ENCODE measurements at regions not wholly inside any gene's neighbourhood (a gene's known extent, or its start where the extent isn't known, plus 50 kb on each side); places are given as distances from the start of the nearest gene placed in this dataset.
"Not testable (repeated sequence)": the region's sequence is repeated elsewhere in the genome, so short reads cannot be mapped to it uniquely, and the experiment has no call there.

- intact Hi-C loops (cut with micrococcal nuclease): loop anchor here (2.0 kb wide), 1 partner anchor 53 kb away; no protein-coding TSS in a partner anchor
- DNase-seq (ENCODE audit: unreplicated experiment): no peak
- TF ChIP-seq, protein P1, sequence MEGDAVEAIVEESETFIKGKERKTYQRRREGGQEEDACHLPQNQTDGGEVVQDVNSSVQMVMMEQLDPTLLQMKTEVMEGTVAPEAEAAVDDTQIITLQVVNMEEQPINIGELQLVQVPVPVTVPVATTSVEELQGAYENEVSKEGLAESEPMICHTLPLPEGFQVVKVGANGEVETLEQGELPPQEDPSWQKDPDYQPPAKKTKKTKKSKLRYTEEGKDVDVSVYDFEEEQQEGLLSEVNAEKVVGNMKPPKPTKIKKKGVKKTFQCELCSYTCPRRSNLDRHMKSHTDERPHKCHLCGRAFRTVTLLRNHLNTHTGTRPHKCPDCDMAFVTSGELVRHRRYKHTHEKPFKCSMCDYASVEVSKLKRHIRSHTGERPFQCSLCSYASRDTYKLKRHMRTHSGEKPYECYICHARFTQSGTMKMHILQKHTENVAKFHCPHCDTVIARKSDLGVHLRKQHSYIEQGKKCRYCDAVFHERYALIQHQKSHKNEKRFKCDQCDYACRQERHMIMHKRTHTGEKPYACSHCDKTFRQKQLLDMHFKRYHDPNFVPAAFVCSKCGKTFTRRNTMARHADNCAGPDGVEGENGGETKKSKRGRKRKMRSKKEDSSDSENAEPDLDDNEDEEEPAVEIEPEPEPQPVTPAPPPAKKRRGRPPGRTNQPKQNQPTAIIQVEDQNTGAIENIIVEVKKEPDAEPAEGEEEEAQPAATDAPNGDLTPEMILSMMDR (IDR thresholded peaks at IDR 0.05; ENCODE audit: unreplicated experiment): no peak
- CTCF ChIA-PET: no interaction called here
- no peaks in the 10 kb centered on the region for H3K27me3 Mint-ChIP-seq (ENCODE audit: insufficient read depth, unreplicated experiment)
- no peaks in the 10 kb centered on the region for H3K4me1 Mint-ChIP-seq (ENCODE audit: insufficient read depth, unreplicated experiment)
- no TSS peak for BruUV-seq (replicated peaks)
- H3K36me3 Mint-ChIP-seq (ENCODE audit: insufficient read depth, unreplicated experiment): no peaks in the 10 kb centered on the region
- H3K4me3 Mint-ChIP-seq (ENCODE audit: unreplicated experiment): no peak overlapping the region
- POLR2A ChIA-PET: no interaction called here
- H3K9me3 Mint-ChIP-seq (ENCODE audit: unreplicated experiment): peaks cover 7% of the 10 kb centered on the region
- H3K27ac Mint-ChIP-seq (ENCODE audit: low read depth, unreplicated experiment): no peak overlapping the region
Measured at GRCh38 chr5:25441810-25442209, 797.0 kb upstream of the CDH10 start.

GRCh38 chr5:25439025-25439424, 794.2 kb upstream of the CDH10 start:
- H3K4me1 Mint-ChIP-seq (ENCODE audit: insufficient read depth, unreplicated experiment): no peaks in the 10 kb centered on the region
- no peak overlapping the region for H3K27ac Mint-ChIP-seq (ENCODE audit: low read depth, unreplicated experiment)
- no peaks in the 10 kb centered on the region for H3K36me3 Mint-ChIP-seq (ENCODE audit: insufficient read depth, unreplicated experiment)
- ChIA-PET POLR2A (interaction anchor here (1.0 kb wide), 1 partner anchor 77 kb away, joined by 3 read pairs; no protein-coding TSS in a partner anchor), CTCF (no interaction called here)
- H3K9me3 Mint-ChIP-seq (ENCODE audit: unreplicated experiment): peaks cover 7% of the 10 kb centered on the region
- H3K4me3 Mint-ChIP-seq (ENCODE audit: unreplicated experiment): no peak overlapping the region
- intact Hi-C loops (cut with micrococcal nuclease): no loop called here
- BruUV-seq (replicated peaks): no TSS peak
- no peaks in the 10 kb centered on the region for H3K27me3 Mint-ChIP-seq (ENCODE audit: insufficient read depth, unreplicated experiment)
- no peak for DNase-seq (ENCODE audit: unreplicated experiment)
- TF ChIP-seq, protein P1 (IDR thresholded peaks at IDR 0.05; ENCODE audit: unreplicated experiment): no peak

- H3K9me3 Mint-ChIP-seq (ENCODE audit: unreplicated experiment); H3K4me1 Mint-ChIP-seq (ENCODE audit: insufficient read depth, unreplicated experiment); H3K27ac Mint-ChIP-seq (ENCODE audit: low read depth, unreplicated experiment); BruUV-seq (replicated peaks); DNase-seq (ENCODE audit: unreplicated experiment); H3K27me3 Mint-ChIP-seq (ENCODE audit: insufficient read depth, unreplicated experiment); CTCF ChIA-PET; H3K4me3 Mint-ChIP-seq (ENCODE audit: unreplicated experiment); H3K36me3 Mint-ChIP-seq (ENCODE audit: insufficient read depth, unreplicated experiment); intact Hi-C loops (cut with micrococcal nuclease): not testable (repeated sequence)
- POLR2A ChIA-PET: interaction anchor here (1.0 kb wide), 1 partner anchor 77 kb away, joined by 3 read pairs; no protein-coding TSS in a partner anchor
Measured at GRCh38 chr5:25438375-25438774, 793.6 kb upstream of the CDH10 start.

DNA sequence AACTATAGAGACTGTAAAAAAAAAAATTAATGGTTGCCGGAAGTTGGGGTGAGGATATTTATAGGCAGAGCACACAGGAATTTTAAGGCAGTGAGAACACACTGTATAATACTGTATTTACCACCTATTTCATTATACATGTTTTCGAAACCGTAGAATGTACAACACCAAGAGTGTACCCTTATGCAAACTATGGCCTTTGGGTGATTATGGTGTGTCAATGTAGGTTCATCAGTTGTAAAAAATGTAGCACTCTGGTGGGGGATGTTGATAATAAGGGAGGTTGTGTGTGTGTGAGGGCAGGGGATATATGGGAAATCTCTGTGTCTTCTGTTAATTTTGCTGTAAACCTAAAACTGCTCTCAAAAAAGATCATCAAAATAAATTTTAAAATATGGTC, 791.7 kb upstream of the CDH10 start:
- no TSS peak for BruUV-seq (replicated peaks)
- no peaks in the 10 kb centered on the region for H3K36me3 Mint-ChIP-seq (ENCODE audit: insufficient read depth, unreplicated experiment)
- no peaks in the 10 kb centered on the region for H3K27me3 Mint-ChIP-seq (ENCODE audit: insufficient read depth, unreplicated experiment)
- H3K9me3 Mint-ChIP-seq (ENCODE audit: unreplicated experiment): peaks cover 7% of the 10 kb centered on the region
- TF ChIP-seq, protein P1 (IDR thresholded peaks at IDR 0.05; ENCODE audit: unreplicated experiment): no peak
- POLR2A ChIA-PET: interaction anchor here (0.9 kb wide), 1 partner anchor 17 kb away, joined by 3 read pairs; no protein-coding TSS in a partner anchor
- no peaks in the 10 kb centered on the region for H3K4me1 Mint-ChIP-seq (ENCODE audit: insufficient read depth, unreplicated experiment)
- CTCF ChIA-PET: interaction anchor here (0.7 kb wide), 1 partner anchor 212 kb away, joined by 3 read pairs; no protein-coding TSS in a partner anchor
- no peak overlapping the region for H3K27ac Mint-ChIP-seq (ENCODE audit: low read depth, unreplicated experiment)
- intact Hi-C loops (cut with micrococcal nuclease): no loop called here
- no peak overlapping the region for H3K4me3 Mint-ChIP-seq (ENCODE audit: unreplicated experiment)
- no peak for DNase-seq (ENCODE audit: unreplicated experiment)

DNA sequence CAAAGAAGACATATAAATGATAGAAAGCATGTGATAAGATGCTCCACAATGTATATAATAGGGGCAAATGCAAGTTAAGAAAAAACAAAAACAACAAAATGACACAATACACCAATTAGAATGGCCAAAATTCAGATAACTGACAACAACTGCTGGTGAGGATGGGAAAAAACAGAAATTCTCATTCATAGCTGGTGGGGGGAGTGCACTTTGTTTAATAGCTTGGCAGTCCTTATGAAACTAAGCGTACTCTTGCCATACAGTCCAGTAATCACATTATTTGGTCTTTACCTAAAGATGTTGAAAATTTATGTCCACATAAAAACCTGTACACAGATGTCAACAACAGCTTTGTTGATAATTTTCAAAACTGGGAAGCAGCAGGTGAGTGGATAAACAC, 791.1 kb upstream of the CDH10 start:
- CTCF ChIA-PET: interaction anchor here (0.5 to 0.7 kb wide), 2 partner anchors 212 to 1657 kb away, joined by 3 read pairs; no protein-coding TSS in a partner anchor
- Mint-ChIP-seq H3K9me3 (ENCODE audit: unreplicated experiment) (peaks cover 7% of the 10 kb centered on the region), H3K4me1 (ENCODE audit: insufficient read depth, unreplicated experiment) (no peaks in the 10 kb centered on the region), H3K36me3 (ENCODE audit: insufficient read depth, unreplicated experiment) (no peaks in the 10 kb centered on the region), H3K27me3 (ENCODE audit: insufficient read depth, unreplicated experiment) (no peaks in the 10 kb centered on the region), H3K27ac (ENCODE audit: low read depth, unreplicated experiment) (no peak overlapping the region), H3K4me3 (ENCODE audit: unreplicated experiment) (no peak overlapping the region)
- POLR2A ChIA-PET: interaction anchor here (0.9 kb wide), 1 partner anchor 16 kb away, joined by 3 read pairs; no protein-coding TSS in a partner anchor
- TF ChIP-seq, protein P1 (IDR thresholded peaks at IDR 0.05; ENCODE audit: unreplicated experiment): no peak
- DNase-seq (ENCODE audit: unreplicated experiment): no peak
- intact Hi-C loops (cut with micrococcal nuclease): no loop called here
- no TSS peak for BruUV-seq (replicated peaks)

All from MCF 10A (cell line).